BJ (cell line): ENCODE measurements at regions not wholly inside any gene's neighbourhood (a gene's known extent, or its start where the extent isn't known, plus 50 kb on each side); places are given as distances from the start of the nearest gene placed in this dataset.

Experiments used
- CTCF ChIA-PET: fragments of 350-600 bp; formaldehyde crosslinking; extraction: SDS; loops from one replicate; lab custom pipeline; 2021; ENCODE audit warnings: antibody characterized with exemption, inconsistent platforms; lab: Yijun Ruan, JAX
- POLR2A ChIA-PET: fragments of 300-600 bp; sonication (Branson Sonifier 250); formaldehyde crosslinking; extraction: SDS; loops from one replicate; lab custom pipeline; 2021; ENCODE audit warnings: antibody characterized with exemption; lab: Charles Lee
- DNase-seq: peaks from one replicate; pipeline ENCODE4 v3.0.0-alpha.2; 2011; ENCODE audit warnings: low read depth
- H3K27me3 ChIP-seq: 2 replicates; pipeline ENCODE4 v1.6.0; 2011; ENCODE audit warnings: low read length; ENCODE audit not compliant: control insufficient read depth, insufficient read depth
- H3K36me3 ChIP-seq: 2 replicates; pipeline ENCODE4 v1.5.1; 2011; ENCODE audit warnings: low read length; ENCODE audit not compliant: control insufficient read depth, insufficient read depth
- H3K4me3 ChIP-seq: 2 replicates; pipeline ENCODE4 v1.5.1; 2011; ENCODE audit warnings: low read depth, mild to moderate bottlenecking, control low read depth, low read length
- CTCF ChIP-seq: IDR thresholded peaks from 2 replicates; pipeline ENCODE4 v1.5.1; 2011; ENCODE audit warnings: low read depth, mild to moderate bottlenecking, control low read depth, inconsistent platforms, low read length, moderate library complexity; ENCODE audit not compliant: insufficient read depth

DNA sequence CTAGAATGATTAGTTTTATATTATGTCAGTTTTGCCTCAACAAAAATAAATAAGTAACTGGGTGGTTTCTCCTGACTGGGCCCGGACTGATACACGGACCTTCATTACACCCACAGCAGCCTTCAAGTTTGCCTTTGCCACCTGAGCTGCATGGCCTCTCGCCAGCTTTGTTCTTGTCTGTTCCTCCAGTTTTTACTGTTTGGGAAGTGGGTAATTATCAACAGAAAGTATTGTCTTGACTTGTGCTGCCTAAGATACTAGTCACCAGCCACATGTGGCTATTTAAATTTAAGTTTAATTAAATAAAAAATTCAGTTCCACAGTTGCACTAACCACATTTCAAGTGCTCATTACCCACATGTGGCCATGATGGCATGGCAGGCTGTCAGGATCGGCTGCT is 74.7 kb upstream of the INTU start:
- Histone ChIP-seq H3K4me3 (no peak overlapping the region), H3K36me3 (no peaks in the 10 kb centered on the region), H3K27me3 (no peaks in the 10 kb centered on the region)
- CTCF ChIA-PET, result no interaction called here
- DNase-seq, result no peak
- no peak for TF ChIP-seq CTCF
- POLR2A ChIA-PET, result no interaction called here

DNA sequence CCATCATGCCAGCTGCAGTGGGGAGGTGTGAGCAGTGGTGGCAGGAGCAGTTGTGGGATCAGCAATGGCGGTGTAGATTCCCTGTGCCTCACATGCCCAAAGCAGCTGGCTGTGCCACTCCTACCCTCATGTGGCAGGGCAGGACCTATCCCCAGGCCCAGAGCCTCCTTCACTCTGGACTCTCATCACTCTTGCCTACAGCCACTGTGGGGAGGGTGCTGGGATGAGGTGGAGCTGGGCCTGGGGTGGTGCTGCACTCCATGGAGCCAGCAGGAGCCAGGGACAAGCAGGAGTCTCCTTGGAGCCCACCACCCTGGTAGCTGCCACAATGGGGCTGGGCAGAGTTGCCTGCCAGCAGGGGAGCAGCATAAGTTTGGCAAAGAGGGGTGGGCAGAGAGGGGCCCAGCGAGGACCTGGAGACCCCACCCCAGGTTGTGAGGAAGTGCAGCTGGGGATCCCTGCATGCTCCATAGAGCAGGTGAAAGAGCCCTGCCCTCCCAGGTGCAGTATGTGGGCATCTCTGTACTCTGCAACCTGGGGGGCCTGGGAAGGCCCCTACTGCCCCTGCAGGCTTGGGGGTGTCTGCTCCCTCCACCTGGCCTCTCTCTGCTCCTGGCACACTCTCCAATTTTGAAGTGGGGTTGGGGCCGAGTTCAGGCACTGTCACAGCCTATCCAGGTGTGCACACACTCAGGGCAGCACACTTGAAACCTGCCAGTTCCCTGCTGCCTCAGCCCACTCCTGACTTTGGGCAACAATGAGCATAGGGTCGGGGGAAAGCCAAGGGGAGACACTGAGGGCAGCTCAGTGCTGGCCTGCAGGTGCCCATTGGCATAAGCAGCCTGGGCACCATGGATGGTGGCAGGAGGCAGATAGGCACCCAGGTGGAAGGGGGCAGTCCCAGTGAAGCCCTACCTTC is 74.0 kb upstream of the INTU start:
- no peaks in the 10 kb centered on the region for H3K36me3 ChIP-seq
- H3K27me3 ChIP-seq, result no peaks in the 10 kb centered on the region
- no peak for DNase-seq
- no peak overlapping the region for H3K4me3 ChIP-seq
- TF ChIP-seq CTCF, result no peak
- ChIA-PET POLR2A (no interaction called here), CTCF (no interaction called here)

GRCh38 chr4:127559981-127560380 is 72.8 kb upstream of the INTU start:
- CTCF ChIA-PET, result interaction anchor here (0.7 to 0.8 kb wide), 2 partner anchors 11 to 37 kb away, joined by 3 to 4 read pairs; no protein-coding TSS in a partner anchor
- H3K27me3 ChIP-seq, result no peaks in the 10 kb centered on the region
- no peak overlapping the region for H3K4me3 ChIP-seq
- no peak for TF ChIP-seq CTCF
- DNase-seq, result no peak
- POLR2A ChIA-PET, result no interaction called here
- no peaks in the 10 kb centered on the region for H3K36me3 ChIP-seq

- no peak overlapping the region for H3K4me3 ChIP-seq
- no peak for DNase-seq
- H3K36me3 ChIP-seq, result no peaks in the 10 kb centered on the region
- CTCF ChIA-PET, result interaction anchor here (0.8 kb wide), 1 partner anchor 38 kb away, joined by 3 read pairs; no protein-coding TSS in a partner anchor
- TF ChIP-seq CTCF, result no peak
- POLR2A ChIA-PET, result no interaction called here
- H3K27me3 ChIP-seq, result no peaks in the 10 kb centered on the region
Measured at GRCh38 chr4:127560755-127561154, 72.0 kb upstream of the INTU start.

GRCh38 chr4:127574643-127575042 is 58.1 kb upstream of the INTU start:
- Histone ChIP-seq H3K27me3 (no peaks in the 10 kb centered on the region; the same call in 1 of the 2 replicates), H3K4me3 (no peak overlapping the region), H3K36me3 (no peaks in the 10 kb centered on the region)
- CTCF ChIA-PET, result no interaction called here
- POLR2A ChIA-PET, result no interaction called here
- TF ChIP-seq CTCF, result no peak
- no peak for DNase-seq
